Liver (tissue), 8 donors: ENCODE measurements at regions not wholly inside any gene's neighbourhood (a gene's known extent, or its start where the extent isn't known, plus 50 kb on each side); places are given as distances from the start of the nearest gene placed in this dataset.

Source experiments
- DNase-seq: peaks from one replicate; pipeline ENCODE4 v3.0.0-alpha.2; 2017; ENCODE audit warnings: low spot score
- H3K27ac ChIP-seq, 2 donors: one replicate each; pipeline ENCODE4 v1.7.0; 2013; ENCODE audit warnings: inconsistent platforms in 2 of 2, low read length in 2 of 2, control low read depth in 1 of 2, low read depth in 1 of 2, mild to moderate bottlenecking in 1 of 2
- H3K27me3 ChIP-seq, 4 donors: one replicate each; pipeline versions ENCODE4 v1.6.1 to v1.7.0; 2013; ENCODE audit warnings: low read length in 3 of 4, inconsistent platforms in 1 of 4, mild to moderate bottlenecking in 1 of 4, moderate library complexity in 1 of 4; ENCODE audit not compliant: control insufficient read depth in 4 of 4, insufficient read depth in 4 of 4
- H3K36me3 ChIP-seq, 4 donors: one replicate each; pipeline versions ENCODE4 v1.6.1 to v1.7.0; 2013; ENCODE audit warnings: low read length in 3 of 4, mild to moderate bottlenecking in 3 of 4, low read depth in 1 of 4, moderate library complexity in 1 of 4; ENCODE audit not compliant: control insufficient read depth in 4 of 4, insufficient read depth in 3 of 4
- H3K4me1 ChIP-seq, 4 donors: one replicate each; pipeline versions ENCODE4 v1.6.1 to v1.7.0; 2013; ENCODE audit warnings: low read length in 3 of 4, mild to moderate bottlenecking in 3 of 4, moderate library complexity in 1 of 4; ENCODE audit not compliant: control insufficient read depth in 4 of 4, insufficient read depth in 4 of 4
- H3K4me3 ChIP-seq, 3 donors: one replicate each; pipeline versions ENCODE4 v1.6.1 to v1.7.0; 2013; ENCODE audit warnings: low read length in 3 of 3, control low read depth in 1 of 3, low read depth in 1 of 3, mild to moderate bottlenecking in 1 of 3
- H3K9ac ChIP-seq, 2 donors: one replicate each; pipeline ENCODE4 v1.7.0; 2013; ENCODE audit warnings: low read length in 2 of 2, mild to moderate bottlenecking in 2 of 2, moderate library complexity in 2 of 2, control low read depth in 1 of 2, low read depth in 1 of 2
- H3K9me3 ChIP-seq, 4 donors: one replicate each; pipeline versions ENCODE4 v1.6.1 to v1.7.0; 2013; ENCODE audit warnings: low read length in 3 of 4; ENCODE audit not compliant: control insufficient read depth in 4 of 4
- ATF3 ChIP-seq: IDR thresholded peaks from 2 replicates; pipeline ENCODE4 v1.6.1; 2016; ENCODE audit warnings: antibody characterized with exemption
- CTCF ChIP-seq: fragments of 150-350 bp; IDR thresholded peaks from 2 replicates; pipeline ENCODE4 v1.5.1; 2017; ENCODE audit warnings: improper control_type of control experiment, low read depth, low read length; ENCODE audit not compliant: missing input control
- EGR1 ChIP-seq, 2 donors: IDR thresholded peaks; 2 replicates each; pipeline ENCODE4 v1.6.1; 2016 to 2018; ENCODE audit warnings: antibody characterized with exemption in 2 of 2, low read depth in 2 of 2
- FOXA1 ChIP-seq: IDR thresholded peaks from 2 replicates; pipeline ENCODE4 v1.6.1; 2016; ENCODE audit warnings: antibody characterized with exemption
- FOXA2 ChIP-seq: IDR thresholded peaks from 2 replicates; pipeline ENCODE4 v1.6.1; 2016; ENCODE audit warnings: antibody characterized with exemption
- HNF4A ChIP-seq, 2 donors: conservative IDR thresholded peaks; 2 replicates each; pipeline ENCODE4 v1.6.1; 2016; ENCODE audit warnings: antibody characterized with exemption in 2 of 2, mild to moderate bottlenecking in 2 of 2
- HNF4G ChIP-seq: IDR thresholded peaks from 2 replicates; pipeline ENCODE4 v1.6.1; 2016; ENCODE audit warnings: antibody characterized with exemption
- MAX ChIP-seq: IDR thresholded peaks from 2 replicates; pipeline ENCODE4 v1.6.1; 2016; ENCODE audit warnings: antibody characterized with exemption
- NR2F2 ChIP-seq: IDR thresholded peaks from 2 replicates; pipeline ENCODE4 v1.6.1; 2016; ENCODE audit warnings: antibody characterized with exemption
- RAD21 ChIP-seq, 2 donors: IDR thresholded peaks; 2 replicates each; pipeline ENCODE4 v1.6.1; 2016; ENCODE audit warnings: antibody characterized with exemption in 2 of 2, mild to moderate bottlenecking in 2 of 2
- RXRA ChIP-seq, 2 donors: IDR thresholded peaks; 2 replicates each; pipeline ENCODE4 v1.6.1; 2017 to 2018; ENCODE audit warnings: antibody characterized with exemption in 2 of 2, mild to moderate bottlenecking in 1 of 2
- SP1 ChIP-seq: IDR thresholded peaks from 2 replicates; pipeline ENCODE4 v1.6.1; 2018; ENCODE audit warnings: antibody characterized with exemption, mild to moderate bottlenecking
- TAF1 ChIP-seq: conservative IDR thresholded peaks from 2 replicates; pipeline ENCODE4 v1.6.1; 2016; ENCODE audit warnings: antibody characterized with exemption, mild to moderate bottlenecking
- YY1 ChIP-seq: IDR thresholded peaks from 2 replicates; pipeline ENCODE4 v1.6.1; 2016; ENCODE audit warnings: antibody characterized with exemption, mild to moderate bottlenecking
- WGBS: extraction: QIAGEN DNeasy Blood & Tissue Kit; methylation state at CpG from one replicate; pipeline ENCODE4 v1.1.7; 2013; 5-methylcytosine and 5-hydroxymethylcytosine counted together
- TF ChIP-seq, protein P1 (sequence below): IDR thresholded peaks from 2 replicates; pipeline ENCODE4 v1.6.1; 2016; ENCODE audit warnings: antibody characterized with exemption, mild to moderate bottlenecking
- donor health status: healthy.
- donor health status: healthy.
- donor health status: healthy.
- donor health status: healthy.
- donor health status: healthy.

GRCh38 chr21:19529031-19529430 lies 1125.4 kb upstream of the TMPRSS15 start:
- TF ChIP-seq FOXA2: no peak
- no peak for TF ChIP-seq HNF4A (conservative IDR thresholded peaks at IDR 0.05)
- TF ChIP-seq, protein P1, sequence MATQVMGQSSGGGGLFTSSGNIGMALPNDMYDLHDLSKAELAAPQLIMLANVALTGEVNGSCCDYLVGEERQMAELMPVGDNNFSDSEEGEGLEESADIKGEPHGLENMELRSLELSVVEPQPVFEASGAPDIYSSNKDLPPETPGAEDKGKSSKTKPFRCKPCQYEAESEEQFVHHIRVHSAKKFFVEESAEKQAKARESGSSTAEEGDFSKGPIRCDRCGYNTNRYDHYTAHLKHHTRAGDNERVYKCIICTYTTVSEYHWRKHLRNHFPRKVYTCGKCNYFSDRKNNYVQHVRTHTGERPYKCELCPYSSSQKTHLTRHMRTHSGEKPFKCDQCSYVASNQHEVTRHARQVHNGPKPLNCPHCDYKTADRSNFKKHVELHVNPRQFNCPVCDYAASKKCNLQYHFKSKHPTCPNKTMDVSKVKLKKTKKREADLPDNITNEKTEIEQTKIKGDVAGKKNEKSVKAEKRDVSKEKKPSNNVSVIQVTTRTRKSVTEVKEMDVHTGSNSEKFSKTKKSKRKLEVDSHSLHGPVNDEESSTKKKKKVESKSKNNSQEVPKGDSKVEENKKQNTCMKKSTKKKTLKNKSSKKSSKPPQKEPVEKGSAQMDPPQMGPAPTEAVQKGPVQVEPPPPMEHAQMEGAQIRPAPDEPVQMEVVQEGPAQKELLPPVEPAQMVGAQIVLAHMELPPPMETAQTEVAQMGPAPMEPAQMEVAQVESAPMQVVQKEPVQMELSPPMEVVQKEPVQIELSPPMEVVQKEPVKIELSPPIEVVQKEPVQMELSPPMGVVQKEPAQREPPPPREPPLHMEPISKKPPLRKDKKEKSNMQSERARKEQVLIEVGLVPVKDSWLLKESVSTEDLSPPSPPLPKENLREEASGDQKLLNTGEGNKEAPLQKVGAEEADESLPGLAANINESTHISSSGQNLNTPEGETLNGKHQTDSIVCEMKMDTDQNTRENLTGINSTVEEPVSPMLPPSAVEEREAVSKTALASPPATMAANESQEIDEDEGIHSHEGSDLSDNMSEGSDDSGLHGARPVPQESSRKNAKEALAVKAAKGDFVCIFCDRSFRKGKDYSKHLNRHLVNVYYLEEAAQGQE: no peak
- TF ChIP-seq TAF1: no peak
- no peak for TF ChIP-seq FOXA1
- TF ChIP-seq EGR1 (IDR thresholded peaks at IDR 0.05; ENCODE audit: low read depth in 2 of 2): no peak
- DNase-seq: no peak
- H3K9ac ChIP-seq: no peak overlapping the region
- H3K9me3 ChIP-seq: no peaks in the 10 kb centered on the region
- no peak overlapping the region for H3K4me3 ChIP-seq
- H3K27me3 ChIP-seq: no peaks in the 10 kb centered on the region
- H3K4me1 ChIP-seq: no peaks in the 10 kb centered on the region
- H3K36me3 ChIP-seq: no peaks in the 10 kb centered on the region
- H3K27ac ChIP-seq: no peak overlapping the region
- WGBS: 53% methylated on average over 1 of the region's 1 CpG

GRCh38 chr21:19535356-19535755 lies 1131.8 kb upstream of the TMPRSS15 start:
- 71% methylated on average over 3 of the region's 3 CpGs for WGBS
- Histone ChIP-seq H3K4me3 (no peak overlapping the region), H3K9me3 (no peaks in the 10 kb centered on the region), H3K36me3 (no peaks in the 10 kb centered on the region), H3K4me1 (no peaks in the 10 kb centered on the region), H3K27me3 (no peaks in the 10 kb centered on the region), H3K9ac (no peak overlapping the region), H3K27ac (no peak overlapping the region)
- TF ChIP-seq EGR1 (IDR thresholded peaks at IDR 0.05; ENCODE audit: low read depth in 2 of 2) (no peak), RXRA (IDR thresholded peaks at IDR 0.05) (no peak), MAX (no peak), HNF4A (conservative IDR thresholded peaks at IDR 0.05) (no peak), ATF3 (no peak), SP1 (no peak), CTCF (no peak), NR2F2 (no peak), TAF1 (no peak), HNF4G (no peak), FOXA1 (no peak), RAD21 (IDR thresholded peaks at IDR 0.05) (no peak), YY1 (no peak), FOXA2 (no peak)
- TF ChIP-seq, protein P1: no peak
- no peak for DNase-seq
